NB4 (cell line): ENCODE measurements at regions not wholly inside any gene's neighbourhood (a gene's known extent, or its start where the extent isn't known, plus 50 kb on each side); places are given as distances from the start of the nearest gene placed in this dataset.

ENCODE experiments used
- DNase-seq: peaks from one replicate; pipeline ENCODE4 v3.0.0; 2010; ENCODE audit warnings: low read depth
- H3K4me3 ChIP-seq: one replicate; pipeline ENCODE4 v1.5.1; 2011; ENCODE audit warnings: mild to moderate bottlenecking, low read depth, low read length, moderate library complexity
- MYC ChIP-seq: IDR thresholded peaks from 2 replicates; pipeline ENCODE4 v1.6.1; 2011; ENCODE audit warnings: low read depth, low read length
- POLR2A ChIP-seq: IDR thresholded peaks from 2 replicates; pipeline ENCODE4 v1.6.1; 2011; ENCODE audit warnings: mild to moderate bottlenecking; ENCODE audit not compliant: insufficient read length; ENCODE audit errors: extremely low read depth
- TF ChIP-seq, protein P1 (sequence below): IDR thresholded peaks from one replicate; pipeline ENCODE4 v1.5.1; 2012; ENCODE audit warnings: low read depth, low read length
- TF ChIP-seq, protein P2 (sequence below): IDR thresholded peaks from 2 replicates; pipeline ENCODE4 v1.6.1; 2011; ENCODE audit warnings: low read depth, low read length

DNA sequence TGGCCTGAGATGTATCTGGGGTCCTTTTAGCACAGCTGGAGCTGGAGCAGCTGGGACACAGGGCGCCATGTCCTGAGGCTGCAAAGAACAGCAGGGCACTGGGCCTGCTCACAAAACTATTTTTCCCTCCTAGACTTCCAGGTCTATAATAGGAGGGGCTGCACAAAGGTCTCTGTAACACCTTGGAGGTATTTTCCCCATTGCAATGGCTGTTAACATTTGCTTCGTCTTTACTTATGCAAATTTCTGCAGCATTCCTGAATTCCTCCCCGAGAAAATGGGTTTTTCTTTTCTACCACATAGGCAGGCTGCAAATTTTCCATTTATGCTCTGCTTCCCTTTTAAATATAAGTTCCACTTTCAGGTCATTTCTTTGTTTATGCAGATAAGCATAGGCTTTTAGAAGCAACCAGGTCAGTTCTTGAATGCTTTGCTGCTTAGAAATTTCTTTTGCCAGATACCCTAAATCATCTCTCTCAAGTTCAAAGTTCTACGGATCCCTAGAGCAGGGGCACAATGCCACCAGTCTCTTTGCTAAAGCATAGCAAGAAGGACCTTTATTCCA, 130.8 kb downstream of the PCSK1 start:
- no peak for TF ChIP-seq MYC
- TF ChIP-seq, protein P1, sequence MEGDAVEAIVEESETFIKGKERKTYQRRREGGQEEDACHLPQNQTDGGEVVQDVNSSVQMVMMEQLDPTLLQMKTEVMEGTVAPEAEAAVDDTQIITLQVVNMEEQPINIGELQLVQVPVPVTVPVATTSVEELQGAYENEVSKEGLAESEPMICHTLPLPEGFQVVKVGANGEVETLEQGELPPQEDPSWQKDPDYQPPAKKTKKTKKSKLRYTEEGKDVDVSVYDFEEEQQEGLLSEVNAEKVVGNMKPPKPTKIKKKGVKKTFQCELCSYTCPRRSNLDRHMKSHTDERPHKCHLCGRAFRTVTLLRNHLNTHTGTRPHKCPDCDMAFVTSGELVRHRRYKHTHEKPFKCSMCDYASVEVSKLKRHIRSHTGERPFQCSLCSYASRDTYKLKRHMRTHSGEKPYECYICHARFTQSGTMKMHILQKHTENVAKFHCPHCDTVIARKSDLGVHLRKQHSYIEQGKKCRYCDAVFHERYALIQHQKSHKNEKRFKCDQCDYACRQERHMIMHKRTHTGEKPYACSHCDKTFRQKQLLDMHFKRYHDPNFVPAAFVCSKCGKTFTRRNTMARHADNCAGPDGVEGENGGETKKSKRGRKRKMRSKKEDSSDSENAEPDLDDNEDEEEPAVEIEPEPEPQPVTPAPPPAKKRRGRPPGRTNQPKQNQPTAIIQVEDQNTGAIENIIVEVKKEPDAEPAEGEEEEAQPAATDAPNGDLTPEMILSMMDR, result no peak
- TF ChIP-seq, protein P2, sequence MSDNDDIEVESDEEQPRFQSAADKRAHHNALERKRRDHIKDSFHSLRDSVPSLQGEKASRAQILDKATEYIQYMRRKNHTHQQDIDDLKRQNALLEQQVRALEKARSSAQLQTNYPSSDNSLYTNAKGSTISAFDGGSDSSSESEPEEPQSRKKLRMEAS, result no peak
- TF ChIP-seq POLR2A, result no peak
- DNase-seq, result no peak
- no peak overlapping the region for H3K4me3 ChIP-seq

DNA sequence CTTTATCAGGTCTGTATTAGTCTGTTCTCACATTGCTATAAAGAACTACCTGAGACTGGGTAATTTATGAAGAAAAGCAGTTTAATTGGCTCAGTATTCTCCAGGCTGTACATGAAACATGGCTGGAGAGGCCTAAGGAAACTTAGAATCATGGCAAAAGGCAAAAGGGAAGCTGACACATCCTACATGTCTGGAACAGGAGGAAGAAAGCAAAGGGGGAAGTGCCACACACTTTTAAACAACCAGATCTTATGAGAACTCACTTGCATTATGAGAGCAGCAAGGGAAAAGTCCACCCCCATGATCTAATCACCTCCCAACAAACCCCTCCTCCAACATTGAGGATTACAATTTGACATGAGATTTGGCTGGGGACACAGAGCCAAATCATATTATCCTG, 132.1 kb downstream of the PCSK1 start:
- DNase-seq, result peak; percentile 25

DNA sequence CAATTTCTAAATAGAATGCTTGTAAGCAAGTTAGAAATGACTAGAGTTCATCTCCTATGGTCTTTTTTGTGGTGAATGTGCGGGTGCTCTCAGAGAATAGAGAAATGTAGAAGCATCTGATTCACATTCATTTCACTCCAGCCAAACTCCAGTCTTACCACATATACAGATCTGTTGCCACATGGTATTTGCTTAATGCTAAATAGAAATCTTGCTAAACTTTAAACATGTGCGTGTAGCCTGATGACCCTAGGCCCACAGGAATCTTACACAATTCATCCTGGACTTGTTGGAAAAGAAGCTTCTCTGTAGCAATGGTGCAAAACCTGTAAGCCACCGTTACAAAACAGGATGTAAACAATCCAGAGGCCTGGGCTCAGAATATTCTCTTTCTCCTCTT, 135.2 kb downstream of the PCSK1 start:
- TF ChIP-seq, protein P1, result no peak
- TF ChIP-seq, protein P2, result peak; percentile 93
- TF ChIP-seq POLR2A, result no peak
- TF ChIP-seq MYC, result peak; percentile 92
- peak; percentile 81 for DNase-seq
- H3K4me3 ChIP-seq, result no peak overlapping the region

More for the DNA sequence above, 132.1 kb downstream of the PCSK1 start:
- no peak overlapping the region for H3K4me3 ChIP-seq
- TF ChIP-seq, protein P2, result no peak
- TF ChIP-seq, protein P1, result no peak
- TF ChIP-seq MYC (no peak), POLR2A (no peak)

GRCh38 chr5:96297290-96297689, 135.8 kb downstream of the PCSK1 start:
- no peak overlapping the region for H3K4me3 ChIP-seq
- peak; percentile 25 for DNase-seq
- TF ChIP-seq MYC (no peak), POLR2A (no peak)
- TF ChIP-seq, protein P2, result no peak
- TF ChIP-seq, protein P1, result no peak

- DNase-seq, result no peak
- TF ChIP-seq POLR2A (no peak), MYC (no peak)
- TF ChIP-seq, protein P1, result no peak
- TF ChIP-seq, protein P2, result no peak
- H3K4me3 ChIP-seq, result no peak overlapping the region
These were observed 138.2 kb downstream of the PCSK1 start for GRCh38 chr5:96294884-96295202.
